Transverse colon (tissue), 4 donors: ENCODE measurements at regions not wholly inside any gene's neighbourhood (a gene's known extent, or its start where the extent isn't known, plus 50 kb on each side); places are given as distances from the start of the nearest gene placed in this dataset.

ENCODE experiments used
- CTCF ChIP-seq, 5 experiments: fragments of 200-600 bp in 3 of 5; fragments of 450-650 bp in 2 of 5; sonication (generic) in 3 of 5; IDR thresholded peaks; 1 replicate in 2 of 5; 2 replicates in 3 of 5; pipeline ENCODE4 v1.5.1; 2016 to 2017; ENCODE audit warnings: antibody characterized with exemption in 5 of 5, inconsistent platforms in 3 of 5, mild to moderate bottlenecking in 2 of 5, moderate library complexity in 1 of 5
- EP300 ChIP-seq: sonication (generic); formaldehyde crosslinking; IDR thresholded peaks from one replicate; pipeline ENCODE4 v1.6.1; 2017; ENCODE audit warnings: antibody characterized with exemption, low read depth
- POLR2A ChIP-seq: fragments of 450-650 bp; IDR thresholded peaks from one replicate; pipeline ENCODE4 v1.6.1; 2016; ENCODE audit warnings: antibody characterized with exemption, mild to moderate bottlenecking, moderate library complexity
- POLR2AphosphoS5 ChIP-seq, 3 donors: sonication (generic); formaldehyde crosslinking; IDR thresholded peaks; one replicate each; pipeline ENCODE4 v1.6.1; 2016; ENCODE audit warnings: antibody characterized with exemption in 3 of 3

- TF ChIP-seq EP300 (no peak), CTCF (IDR thresholded peaks at IDR 0.05) (no peak), POLR2AphosphoS5 (IDR thresholded peaks at IDR 0.05) (no peak), POLR2A (no peak)
Observed at GRCh38 chr15:97874139-97874538, 86.4 kb upstream of the ARRDC4 start.
